Smooth muscle cell (in vitro differentiated cells): ENCODE measurements at regions not wholly inside any gene's neighbourhood (a gene's known extent, or its start where the extent isn't known, plus 50 kb on each side); places are given as distances from the start of the nearest gene placed in this dataset.

ENCODE experiments used
- DNase-seq: peaks from one replicate; lab custom pipeline; 2025; ENCODE audit not compliant: unreplicated experiment; lab: John Stamatoyannopoulos, UW
- H2AFZ ChIP-seq: fragments of 200-600 bp; sonication (generic); 2 replicates; pipeline ENCODE4 v1.6.0; 2016; ENCODE audit warnings: antibody characterized with exemption, low read depth, mild to moderate bottlenecking
- H3F3A ChIP-seq: fragments of 200-600 bp; sonication (generic); 2 replicates; pipeline ENCODE4 v1.6.0; 2017; ENCODE audit warnings: antibody characterized with exemption, low read depth
- H3K27ac ChIP-seq: fragments of 200-600 bp; sonication (generic); 2 replicates; pipeline ENCODE4 v1.5.1; 2016; ENCODE audit warnings: low read depth, mild to moderate bottlenecking
- H3K27me3 ChIP-seq: fragments of 200-600 bp; sonication (generic); 2 replicates; pipeline ENCODE4 v1.6.1; 2016; ENCODE audit warnings: low read depth, mild to moderate bottlenecking
- H3K36me3 ChIP-seq: fragments of 200-600 bp; sonication (generic); 2 replicates; pipeline ENCODE4 v1.5.1; 2016; ENCODE audit warnings: low read depth
- H3K4me1 ChIP-seq: fragments of 200-600 bp; sonication (generic); 2 replicates; pipeline ENCODE4 v1.5.1; 2016; ENCODE audit warnings: low read depth
- H3K4me2 ChIP-seq: fragments of 200-600 bp; sonication (generic); 2 replicates; pipeline ENCODE4 v1.6.0; 2016; ENCODE audit warnings: mild to moderate bottlenecking
- H3K4me3 ChIP-seq: fragments of 200-600 bp; sonication (generic); 2 replicates; pipeline ENCODE4 v1.5.1; 2016; ENCODE audit warnings: mild to moderate bottlenecking
- H3K79me2 ChIP-seq: fragments of 200-600 bp; sonication (generic); 2 replicates; pipeline ENCODE4 v1.6.0; 2016; ENCODE audit warnings: low read depth, mild to moderate bottlenecking
- H3K9ac ChIP-seq: fragments of 200-600 bp; sonication (generic); 2 replicates; pipeline ENCODE4 v1.6.0; 2016; ENCODE audit warnings: low read depth
- H3K9me3 ChIP-seq: fragments of 200-600 bp; sonication (generic); replicated peaks from 2 replicates; pipeline ENCODE4 v1.5.1; 2016; ENCODE audit warnings: low read depth
- H4K20me1 ChIP-seq: fragments of 200-600 bp; sonication (generic); 2 replicates; pipeline ENCODE4 v1.6.0; 2016; ENCODE audit warnings: low read depth
- WGBS: methylation state at CpG from one replicate; pipeline ENCODE4 v1.1.7; 2016; ENCODE audit warnings: low lambda C conversion rate; 5-methylcytosine and 5-hydroxymethylcytosine counted together
- TF ChIP-seq, protein P1 (sequence below): fragments of 200-600 bp; sonication (generic); IDR thresholded peaks from 2 replicates; pipeline ENCODE4 v1.5.1; 2017; ENCODE audit warnings: borderline replicate concordance, mild to moderate bottlenecking, antibody characterized with exemption; ENCODE audit not compliant: insufficient read depth, poor library complexity, severe bottlenecking

GRCh38 chr4:180811556-180811955 is 1431.6 kb upstream of the TENM3 start:
- no peak overlapping the region for H2AFZ ChIP-seq
- H3K4me2 ChIP-seq, result no peak overlapping the region
- H3F3A ChIP-seq, result no peaks in the 10 kb centered on the region
- WGBS, result 0% methylated on average over 1 of the region's 1 CpG
- H3K9ac ChIP-seq, result no peak overlapping the region
- DNase-seq, result no peak
- no peaks in the 10 kb centered on the region for H3K9me3 ChIP-seq
- no peak overlapping the region for H3K4me3 ChIP-seq
- no peak overlapping the region for H3K27ac ChIP-seq
- TF ChIP-seq, protein P1, sequence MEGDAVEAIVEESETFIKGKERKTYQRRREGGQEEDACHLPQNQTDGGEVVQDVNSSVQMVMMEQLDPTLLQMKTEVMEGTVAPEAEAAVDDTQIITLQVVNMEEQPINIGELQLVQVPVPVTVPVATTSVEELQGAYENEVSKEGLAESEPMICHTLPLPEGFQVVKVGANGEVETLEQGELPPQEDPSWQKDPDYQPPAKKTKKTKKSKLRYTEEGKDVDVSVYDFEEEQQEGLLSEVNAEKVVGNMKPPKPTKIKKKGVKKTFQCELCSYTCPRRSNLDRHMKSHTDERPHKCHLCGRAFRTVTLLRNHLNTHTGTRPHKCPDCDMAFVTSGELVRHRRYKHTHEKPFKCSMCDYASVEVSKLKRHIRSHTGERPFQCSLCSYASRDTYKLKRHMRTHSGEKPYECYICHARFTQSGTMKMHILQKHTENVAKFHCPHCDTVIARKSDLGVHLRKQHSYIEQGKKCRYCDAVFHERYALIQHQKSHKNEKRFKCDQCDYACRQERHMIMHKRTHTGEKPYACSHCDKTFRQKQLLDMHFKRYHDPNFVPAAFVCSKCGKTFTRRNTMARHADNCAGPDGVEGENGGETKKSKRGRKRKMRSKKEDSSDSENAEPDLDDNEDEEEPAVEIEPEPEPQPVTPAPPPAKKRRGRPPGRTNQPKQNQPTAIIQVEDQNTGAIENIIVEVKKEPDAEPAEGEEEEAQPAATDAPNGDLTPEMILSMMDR, result no peak
- H3K27me3 ChIP-seq, result no peaks in the 10 kb centered on the region
- no peaks in the 10 kb centered on the region for H3K79me2 ChIP-seq
- H4K20me1 ChIP-seq, result no peaks in the 10 kb centered on the region
- no peaks in the 10 kb centered on the region for H3K36me3 ChIP-seq
- H3K4me1 ChIP-seq, result no peaks in the 10 kb centered on the region

DNA sequence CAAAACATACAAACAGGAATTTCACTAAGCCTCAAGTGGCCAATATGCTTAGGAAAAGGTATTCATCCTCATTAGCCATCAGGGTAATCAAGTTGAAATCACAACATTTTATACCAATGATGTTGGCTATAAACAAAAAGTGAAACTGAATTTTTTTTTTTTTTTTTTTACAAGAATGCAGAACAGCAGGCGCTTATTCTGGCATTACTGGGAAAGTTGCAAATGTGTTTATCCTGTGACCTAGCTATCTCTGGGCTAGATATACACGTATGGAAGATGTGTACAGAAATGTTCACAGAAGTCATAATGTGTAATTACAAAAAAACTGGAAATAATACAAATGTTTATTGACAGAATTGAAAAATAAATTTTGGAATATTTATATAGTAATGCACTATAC is 1430.4 kb upstream of the TENM3 start:
- DNase-seq, result no peak
- no peaks in the 10 kb centered on the region for H3K36me3 ChIP-seq
- no peak overlapping the region for H3K27ac ChIP-seq
- no peak overlapping the region for H3K4me2 ChIP-seq
- no peak overlapping the region for H3K4me3 ChIP-seq
- no peaks in the 10 kb centered on the region for H3K9me3 ChIP-seq
- no peaks in the 10 kb centered on the region for H3K27me3 ChIP-seq
- no peak overlapping the region for H2AFZ ChIP-seq
- H4K20me1 ChIP-seq, result no peaks in the 10 kb centered on the region
- H3K9ac ChIP-seq, result no peak overlapping the region
- H3K4me1 ChIP-seq, result no peaks in the 10 kb centered on the region
- no peaks in the 10 kb centered on the region for H3F3A ChIP-seq
- no peaks in the 10 kb centered on the region for H3K79me2 ChIP-seq
- WGBS, result 82% methylated on average over 2 of the region's 2 CpGs
- TF ChIP-seq, protein P1, result no peak

- H3K4me3 ChIP-seq, result no peak overlapping the region
- H3K9me3 ChIP-seq, result no peaks in the 10 kb centered on the region
- H3K27me3 ChIP-seq, result no peaks in the 10 kb centered on the region
- H4K20me1 ChIP-seq, result no peaks in the 10 kb centered on the region
- no peak overlapping the region for H3K9ac ChIP-seq
- TF ChIP-seq, protein P1, result no peak
- no peaks in the 10 kb centered on the region for H3F3A ChIP-seq
- WGBS, result 86% methylated on average over 3 of the region's 3 CpGs
- H3K27ac ChIP-seq, result no peak overlapping the region
- no peaks in the 10 kb centered on the region for H3K79me2 ChIP-seq
- no peak overlapping the region for H2AFZ ChIP-seq
- H3K36me3 ChIP-seq, result no peaks in the 10 kb centered on the region
- no peak overlapping the region for H3K4me2 ChIP-seq
- H3K4me1 ChIP-seq, result no peaks in the 10 kb centered on the region
- no peak for DNase-seq
Measured at GRCh38 chr4:180814875-180815417, 1428.3 kb upstream of the TENM3 start.

- Histone ChIP-seq H3K36me3 (no peaks in the 10 kb centered on the region), H4K20me1 (no peaks in the 10 kb centered on the region), H2AFZ (no peak overlapping the region), H3K79me2 (no peaks in the 10 kb centered on the region), H3F3A (no peaks in the 10 kb centered on the region), H3K4me2 (no peak overlapping the region), H3K4me3 (no peak overlapping the region), H3K9ac (no peak overlapping the region), H3K9me3 (no peaks in the 10 kb centered on the region), H3K27ac (no peak overlapping the region), H3K4me1 (no peaks in the 10 kb centered on the region), H3K27me3 (no peaks in the 10 kb centered on the region)
- TF ChIP-seq, protein P1, result no peak
- DNase-seq, result no peak
- 82% methylated on average over 6 of the region's 6 CpGs for WGBS
Measured at GRCh38 chr4:180817529-180817928, 1425.7 kb upstream of the TENM3 start.
